GM18519 (cell line): ENCODE measurements at regions not wholly inside any gene's neighbourhood (a gene's known extent, or its start where the extent isn't known, plus 50 kb on each side); places are given as distances from the start of the nearest gene placed in this dataset.

Source experiments
- ATAC-seq: cut with Tn5 transposase; IDR thresholded peaks from one replicate; pipeline ENCODE4 v1.9.1; 2021; ENCODE audit warnings: mild to moderate bottlenecking, moderate library complexity; ENCODE audit not compliant: unreplicated experiment, low FRiP score

- ATAC-seq = no peak
Observed at GRCh38 chr2:149841396-149841795, 253.8 kb upstream of the MMADHC start.

DNA sequence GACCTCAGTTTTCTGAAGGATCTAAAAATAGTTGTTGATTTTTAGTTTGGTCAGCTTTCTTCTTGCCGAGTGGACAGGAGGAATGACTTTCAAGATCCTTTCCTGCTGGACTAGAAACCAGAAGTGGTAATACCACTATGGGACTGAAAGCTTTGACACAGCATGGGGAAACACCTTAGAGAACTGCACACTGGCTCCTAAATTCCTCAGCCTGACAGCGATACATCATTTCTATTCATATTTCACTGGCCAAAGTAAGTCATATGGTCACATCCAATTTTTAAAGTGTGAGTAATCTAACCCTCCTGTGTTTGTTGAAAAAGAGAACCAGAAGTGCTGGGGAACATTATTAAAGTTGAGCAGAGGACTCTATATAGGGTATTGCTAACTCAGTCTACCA is 244.7 kb upstream of the MMADHC start:
- no peak for ATAC-seq

DNA sequence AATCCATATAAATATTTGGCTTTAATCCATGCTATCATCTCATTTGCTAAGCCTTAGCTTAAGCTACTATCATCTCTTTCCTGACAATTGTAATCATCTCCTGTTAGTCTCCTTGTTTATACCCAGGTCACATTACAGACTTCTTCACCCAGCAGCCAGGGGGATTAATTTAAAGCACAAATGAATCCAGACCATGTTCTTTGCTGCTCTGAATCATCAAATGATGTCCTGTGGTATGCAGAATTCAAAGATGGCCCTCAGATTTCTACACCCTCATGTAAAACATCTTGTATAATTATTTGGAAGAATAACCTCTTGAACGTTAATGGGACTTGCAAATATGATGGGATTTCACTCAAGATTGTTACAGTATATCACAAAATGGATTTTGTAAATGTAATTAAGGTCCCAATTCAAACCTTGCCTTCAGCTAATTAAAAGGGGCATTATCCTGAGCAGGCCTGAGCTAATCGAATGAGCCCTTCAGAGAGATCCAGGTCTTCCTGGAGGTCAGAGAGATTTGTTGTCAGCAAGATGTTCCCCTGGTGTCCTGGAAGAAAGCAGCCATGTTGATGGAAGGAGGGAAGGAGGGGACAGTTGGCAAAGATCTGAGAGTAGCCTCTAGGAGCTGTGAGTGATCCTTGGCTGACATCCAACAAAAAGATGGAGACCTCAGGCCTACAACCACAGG is 241.1 kb upstream of the MMADHC start:
- ATAC-seq = no peak

- no peak for ATAC-seq
Observed at GRCh38 chr2:149827585-149828126, 240.1 kb upstream of the MMADHC start.

GRCh38 chr2:149826471-149827125 is 239.0 kb upstream of the MMADHC start:
- ATAC-seq = no peak

DNA sequence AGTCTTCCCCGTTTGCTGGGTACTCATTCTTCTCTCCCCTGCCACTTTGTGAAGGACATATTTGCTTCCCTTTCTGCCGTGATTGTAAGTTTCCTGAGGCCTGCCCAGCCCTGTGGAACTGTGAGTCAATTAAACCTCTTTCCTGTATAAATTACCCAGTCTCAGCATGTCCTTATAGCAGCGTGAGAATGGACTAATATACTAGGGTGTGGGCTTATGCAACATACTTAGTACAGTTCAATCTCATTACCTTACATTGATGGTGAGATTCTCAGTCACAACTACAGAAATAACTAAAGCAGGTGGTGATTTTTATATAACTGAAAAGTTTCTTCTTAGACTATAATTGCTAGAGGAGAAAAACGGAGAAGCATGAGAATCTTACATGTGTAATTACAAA is 237.9 kb upstream of the MMADHC start:
- ATAC-seq = no peak

DNA sequence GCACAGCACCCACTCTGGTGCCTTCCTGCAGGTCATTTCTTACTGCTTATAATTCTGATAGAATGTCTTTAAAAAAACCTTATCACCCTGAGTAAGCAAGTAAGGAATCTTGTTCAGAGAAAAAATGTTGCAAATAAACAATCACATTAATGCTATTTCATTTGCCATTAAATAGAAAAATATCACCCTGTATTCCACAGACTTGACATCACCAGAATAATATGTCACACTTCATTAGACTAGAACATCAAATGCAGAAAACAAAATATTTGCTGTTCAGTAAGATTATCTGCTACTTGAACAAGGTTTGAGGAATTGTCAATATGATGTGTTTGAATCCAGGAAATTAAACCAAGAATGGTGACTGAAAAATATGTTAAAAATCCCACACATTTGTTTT is 236.6 kb upstream of the MMADHC start:
- no peak for ATAC-seq

- no peak for ATAC-seq
Observed at GRCh38 chr2:149819356-149819957, 231.9 kb upstream of the MMADHC start.

DNA sequence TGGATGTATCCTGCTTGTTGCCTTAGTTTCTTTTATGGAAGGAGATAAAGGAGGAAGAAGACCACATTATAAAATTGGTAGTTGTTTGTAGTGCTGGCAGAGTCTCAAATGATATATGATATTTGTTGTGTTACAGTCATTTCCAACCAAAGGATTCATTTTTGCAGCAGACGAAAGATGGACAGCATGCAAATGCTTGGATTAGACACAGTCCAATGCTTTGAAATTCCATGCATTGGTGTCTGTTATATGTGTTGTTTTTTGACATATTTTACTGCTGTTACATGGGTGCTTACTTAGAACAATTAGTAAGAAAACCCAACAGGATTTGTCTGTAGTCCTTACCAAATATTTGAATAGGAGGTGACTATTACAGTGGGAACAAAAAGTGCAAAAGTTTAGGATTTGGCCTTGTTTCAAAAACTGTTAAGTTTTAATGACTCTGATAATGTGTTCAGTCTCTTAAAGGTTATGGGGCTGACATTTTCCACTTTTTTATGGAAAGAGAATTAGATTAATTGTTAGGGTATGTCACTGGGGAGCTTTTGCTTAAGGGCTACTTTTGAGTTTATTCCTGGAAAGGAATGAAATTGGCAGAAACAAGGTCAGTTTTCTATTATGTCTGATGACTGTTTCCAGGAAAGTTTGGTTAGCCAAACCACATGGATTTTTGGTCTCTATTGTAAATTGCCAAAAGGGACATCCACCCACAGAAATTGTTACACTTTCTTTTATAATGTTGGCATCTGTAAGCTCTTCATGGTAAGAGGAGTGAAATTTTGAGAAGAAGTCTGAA is 229.4 kb upstream of the MMADHC start:
- no peak for ATAC-seq

DNA sequence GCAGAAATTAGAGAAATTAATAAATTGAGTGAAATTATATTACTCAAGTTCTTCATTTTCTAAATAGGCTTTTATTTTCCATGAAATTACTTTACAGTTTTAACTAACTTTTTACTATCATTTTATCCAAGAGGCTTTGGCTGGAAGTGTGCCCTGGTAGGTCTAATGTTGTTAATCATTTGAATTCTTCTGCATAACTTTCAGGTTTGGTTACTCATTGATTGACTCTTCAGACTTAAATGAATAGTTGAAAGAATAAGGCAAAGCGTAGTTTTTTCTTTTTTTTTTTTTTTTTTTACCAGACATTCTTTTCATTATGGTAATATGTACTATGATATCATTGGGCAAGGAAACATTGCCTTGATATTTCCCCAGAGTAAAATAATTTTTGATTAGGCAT is 228.4 kb upstream of the MMADHC start:
- ATAC-seq = no peak

DNA sequence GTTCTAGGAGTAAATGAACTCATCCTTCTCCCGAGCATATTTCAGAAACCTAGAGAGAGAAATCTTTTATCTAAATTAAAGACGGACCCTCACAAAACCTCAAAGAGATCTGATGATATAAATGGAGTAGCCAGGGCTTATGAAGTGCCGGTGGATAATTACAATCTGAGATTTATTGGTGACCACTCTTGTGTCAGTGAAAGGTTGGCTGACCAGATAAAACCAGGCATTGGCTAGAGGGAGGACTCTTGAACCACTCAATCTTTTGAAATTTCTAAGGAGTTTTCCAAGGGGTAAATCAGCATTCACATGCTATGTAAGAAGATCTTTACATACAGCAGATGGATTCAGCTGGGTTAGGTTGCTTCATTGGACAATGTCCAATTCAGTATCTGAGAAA is 227.3 kb upstream of the MMADHC start:
- no peak for ATAC-seq

DNA sequence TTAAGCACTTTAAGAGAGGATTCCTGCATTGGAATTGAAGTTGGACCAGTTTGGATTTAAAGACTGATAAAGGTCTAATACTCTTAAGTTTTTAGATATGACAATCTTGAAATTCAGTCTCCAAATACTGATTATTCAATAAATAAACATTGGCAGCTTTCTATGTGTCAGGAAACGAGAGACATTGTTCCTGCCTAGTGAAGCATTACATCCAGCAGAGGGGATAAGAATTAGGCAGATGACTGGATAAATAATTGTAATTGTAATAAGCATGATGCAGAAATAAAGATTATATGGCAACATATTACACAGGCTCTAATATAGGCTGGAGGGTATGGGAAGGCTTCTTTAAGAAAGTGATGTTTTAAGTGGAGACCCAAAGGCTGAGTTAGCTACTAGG is 226.5 kb upstream of the MMADHC start:
- ATAC-seq = no peak

DNA sequence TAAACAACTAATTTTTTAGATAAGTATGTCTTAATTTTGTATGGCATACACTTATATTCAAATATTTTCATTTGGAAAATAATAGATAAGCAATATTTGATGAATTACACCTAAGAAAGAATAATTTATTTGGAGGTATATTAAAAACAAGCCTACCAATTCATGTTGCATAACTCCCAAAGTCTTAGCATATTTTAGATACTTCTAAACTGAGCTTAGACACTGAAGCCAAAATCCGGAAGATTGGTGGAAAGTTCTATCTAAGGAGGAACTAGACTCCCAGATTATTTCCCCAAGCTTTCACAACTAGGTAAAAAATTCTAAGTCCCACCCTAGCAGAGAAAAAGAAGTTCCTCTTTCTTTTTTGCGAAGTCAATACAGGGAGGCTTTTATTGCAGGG is 221.0 kb upstream of the MMADHC start:
- no peak for ATAC-seq

GRCh38 chr2:149806651-149807050 is 219.1 kb upstream of the MMADHC start:
- ATAC-seq = no peak

- no peak for ATAC-seq
Observed at GRCh38 chr2:149800624-149801542, 213.3 kb upstream of the MMADHC start.

GRCh38 chr2:149799013-149799705 is 211.6 kb upstream of the MMADHC start:
- ATAC-seq = no peak

DNA sequence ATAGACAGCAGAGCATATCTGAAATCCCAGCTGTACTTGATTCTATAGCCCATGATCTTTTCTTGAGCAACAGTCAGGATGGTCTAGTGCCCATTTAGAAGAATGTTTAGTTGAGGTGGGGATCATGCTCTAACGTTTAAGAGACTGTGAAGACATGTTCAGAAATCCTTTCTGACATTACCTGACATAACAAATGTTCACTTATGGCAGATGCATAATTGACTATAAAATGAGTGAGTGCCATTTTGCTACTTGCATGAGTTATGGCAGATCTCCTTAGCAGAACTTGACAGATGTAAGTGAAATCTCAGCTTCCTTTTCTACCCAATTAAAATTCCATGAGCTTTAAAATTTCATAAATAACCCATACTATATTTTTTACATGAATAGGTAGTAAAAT is 209.5 kb upstream of the MMADHC start:
- ATAC-seq = no peak

DNA sequence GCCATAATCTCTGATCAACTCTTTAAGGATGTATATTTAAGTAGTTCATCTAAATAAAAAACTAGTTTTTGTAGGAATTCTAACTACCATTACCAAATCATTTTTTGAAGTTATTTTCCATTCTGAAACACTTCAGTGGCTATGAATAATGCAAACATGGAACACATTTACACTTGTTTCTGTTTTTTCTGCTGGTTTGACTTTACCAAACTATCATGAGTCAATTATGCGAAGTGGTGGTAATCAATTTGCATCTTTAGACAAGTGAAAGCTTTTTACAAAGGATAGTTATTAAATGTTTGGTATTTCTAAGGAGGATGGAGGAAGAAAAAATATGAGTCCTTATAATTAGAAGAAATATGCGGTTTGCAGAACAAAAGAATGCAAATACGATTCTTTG is 202.0 kb upstream of the MMADHC start:
- no peak for ATAC-seq

- no peak for ATAC-seq
Observed at GRCh38 chr2:149787206-149787605, 199.6 kb upstream of the MMADHC start.
